PC-3 (cell line): ENCODE measurements at regions not wholly inside any gene's neighbourhood (a gene's known extent, or its start where the extent isn't known, plus 50 kb on each side); places are given as distances from the start of the nearest gene placed in this dataset. TPM values are rescaled to one million over a fixed set of nuclear protein-coding genes. Genes with fewer than 3 reads are reported as not detected.
"Not testable (repeated sequence)": the region's sequence is repeated elsewhere in the genome, so short reads cannot be mapped to it uniquely, and the experiment has no call there.

Source experiments
- ATAC-seq: fragments of 200-7000 bp; cut with Tn5 transposase; 2 replicates; pipeline ENCODE4 v1.9.1; 2020; ENCODE audit warnings: mild to moderate bottlenecking, moderate library complexity
- BruUV-seq: library from RNA; stranded (reverse); fragments of 400-500 nt; replicated peaks from 2 replicates; lab custom pipeline; 2021; lab: Mats Ljungman, UMichigan
- CTCF ChIA-PET: fragments of 300-600 bp; sonication (Branson Sonifier 250); formaldehyde crosslinking; loops from one replicate; lab custom pipeline; 2022; ENCODE audit warnings: antibody characterized with exemption; lab: Charles Lee
- POLR2A ChIA-PET: fragments of 300-600 bp; sonication (Branson Sonifier 250); formaldehyde crosslinking; loops from one replicate; lab custom pipeline; 2022; ENCODE audit warnings: antibody characterized with exemption; ENCODE audit not compliant: unreplicated experiment; lab: Charles Lee
- DNase-seq: peaks from one replicate; pipeline ENCODE4 v3.0.0-alpha.2; 2015
- H2AFZ ChIP-seq: fragments of 300-600 bp; sonication (generic); 2 replicates; pipeline ENCODE4 v1.6.0; 2016; ENCODE audit warnings: antibody characterized with exemption, low read length
- H3F3A ChIP-seq: fragments of 300-600 bp; sonication (generic); one replicate; pipeline ENCODE4 v1.6.0; 2017; ENCODE audit warnings: antibody characterized with exemption, low read length, control low read depth, mild to moderate bottlenecking; ENCODE audit not compliant: unreplicated experiment
- H3K27ac ChIP-seq: fragments of 300-600 bp; sonication (generic); 2 replicates; pipeline ENCODE4 v1.5.1; 2016; ENCODE audit warnings: mild to moderate bottlenecking, low read length
- H3K27me3 ChIP-seq: fragments of 300-600 bp; sonication (generic); 2 replicates; pipeline ENCODE4 v1.6.1; 2016; ENCODE audit warnings: low read length, mixed read lengths
- H3K36me3 ChIP-seq: fragments of 300-600 bp; sonication (generic); 2 replicates; pipeline ENCODE4 v1.6.1; 2016; ENCODE audit warnings: low read depth, mixed run types, low read length, mixed read lengths
- H3K4me1 ChIP-seq: fragments of 300-600 bp; sonication (generic); 2 replicates; pipeline ENCODE4 v1.5.1; 2016; ENCODE audit warnings: low read length; ENCODE audit not compliant: insufficient read depth
- H3K4me2 ChIP-seq: fragments of 300-600 bp; sonication (generic); 2 replicates; pipeline ENCODE4 v1.6.0; 2016; ENCODE audit warnings: low read length
- H3K4me3 ChIP-seq: fragments of 300-600 bp; sonication (generic); 2 replicates; pipeline ENCODE4 v1.5.1; 2016; ENCODE audit warnings: mild to moderate bottlenecking, low read length, mixed read lengths
- H3K79me2 ChIP-seq: fragments of 300-600 bp; sonication (generic); 2 replicates; pipeline ENCODE4 v1.6.1; 2017; ENCODE audit warnings: low read length, mixed read lengths
- H3K9ac ChIP-seq: fragments of 300-600 bp; sonication (generic); 2 replicates; pipeline ENCODE4 v1.6.0; 2016; ENCODE audit warnings: mild to moderate bottlenecking, low read length
- H3K9me2 ChIP-seq: fragments of 300-600 bp; sonication (generic); replicated peaks from 2 replicates; pipeline ENCODE4 v1.6.1; 2016; ENCODE audit warnings: mixed run types, low read length, mixed read lengths
- H3K9me3 ChIP-seq: fragments of 300-600 bp; sonication (generic); 2 replicates; pipeline ENCODE4 v1.6.1; 2016; ENCODE audit warnings: low read length, mixed read lengths
- H4K20me1 ChIP-seq: fragments of 300-600 bp; sonication (generic); 2 replicates; pipeline ENCODE4 v1.6.1; 2016; ENCODE audit warnings: low read length, mixed read lengths
- CTCF ChIP-seq: fragments of 300-600 bp; sonication (generic); conservative IDR thresholded peaks from 2 replicates; pipeline ENCODE4 v1.5.1; 2017; ENCODE audit warnings: antibody characterized with exemption, low read depth, mild to moderate bottlenecking, low read length
- EZH2 ChIP-seq: fragments of 300-600 bp; sonication (generic); IDR thresholded peaks from one replicate; pipeline ENCODE4 v1.6.1; 2017; ENCODE audit warnings: antibody characterized with exemption, mild to moderate bottlenecking, low read length; ENCODE audit not compliant: unreplicated experiment
- EZH2phosphoT487 ChIP-seq: fragments of 300-600 bp; sonication (generic); IDR thresholded peaks from 2 replicates; pipeline ENCODE4 v1.6.1; 2018; ENCODE audit warnings: mild to moderate bottlenecking, antibody characterized with exemption, low read length, borderline replicate concordance
- intact Hi-C: fragments of 100-400 bp; cut with micrococcal nuclease; formaldehyde crosslinking; loops from 2 replicates; pipeline ENCODE4 v1.9.0; 2023
- microRNA-seq: library from miRNA; unstranded; fragments of <30 nt; microRNA quantifications from one replicate; pipeline ENCODE4 v1.1.0, GENCODE V29; 2020; ENCODE audit not compliant: unreplicated experiment

- ATAC-seq, result no peak
- TF ChIP-seq EZH2phosphoT487, result no peak
- TF ChIP-seq EZH2, result no peak
- no peak for TF ChIP-seq CTCF
- no peaks in the 10 kb centered on the region for H3K27me3 ChIP-seq
- no peaks in the 10 kb centered on the region for H3K9me2 ChIP-seq
- no peaks in the 10 kb centered on the region for H3K79me2 ChIP-seq
- no peaks in the 10 kb centered on the region for H3F3A ChIP-seq
- H3K9ac ChIP-seq, result no peak overlapping the region
- intact Hi-C loops, result no loop called here
- no peaks in the 10 kb centered on the region for H3K36me3 ChIP-seq
- no TSS peak for BruUV-seq
- H3K9me3 ChIP-seq, result no peaks in the 10 kb centered on the region
- H3K4me3 ChIP-seq, result no peak overlapping the region
- CTCF ChIA-PET, result no interaction called here
- POLR2A ChIA-PET, result no interaction called here
- no peak overlapping the region for H3K4me2 ChIP-seq
- DNase-seq, result no peak
- no peak overlapping the region for H2AFZ ChIP-seq
- H3K4me1 ChIP-seq, result no peaks in the 10 kb centered on the region
- H3K27ac ChIP-seq, result no peak overlapping the region
- no peaks in the 10 kb centered on the region for H4K20me1 ChIP-seq
Observed at GRCh38 chrX:123108513-123109427, 75.3 kb upstream of the GRIA3 start.

GRCh38 chrX:123121241-123121640, 62.8 kb upstream of the GRIA3 start:
- Histone ChIP-seq H3K4me3 (no peak overlapping the region), H3K4me2 (no peak overlapping the region), H2AFZ (no peak overlapping the region), H3K4me1 (no peaks in the 10 kb centered on the region), H3F3A (no peaks in the 10 kb centered on the region), H3K27ac (no peak overlapping the region), H3K27me3 (no peaks in the 10 kb centered on the region), H4K20me1 (no peaks in the 10 kb centered on the region), H3K9me2 (no peaks in the 10 kb centered on the region), H3K36me3 (no peaks in the 10 kb centered on the region), H3K9ac (no peak overlapping the region), H3K79me2 (no peaks in the 10 kb centered on the region), H3K9me3 (no peaks in the 10 kb centered on the region)
- DNase-seq, result no peak
- CTCF ChIA-PET, result no interaction called here
- ATAC-seq, result no peak
- TF ChIP-seq CTCF, result no peak
- TF ChIP-seq EZH2, result no peak
- no peak for TF ChIP-seq EZH2phosphoT487
- intact Hi-C loops, result no loop called here
- no TSS peak for BruUV-seq
- POLR2A ChIA-PET, result no interaction called here

GRCh38 chrX:123129805-123130204, 54.3 kb upstream of the GRIA3 start:
- H3F3A ChIP-seq, POLR2A ChIA-PET, H3K4me1 ChIP-seq, H3K27me3 ChIP-seq, ATAC-seq, H3K4me3 ChIP-seq, H3K9ac ChIP-seq, H2AFZ ChIP-seq, H4K20me1 ChIP-seq, CTCF ChIA-PET, H3K9me2 ChIP-seq, H3K36me3 ChIP-seq, H3K4me2 ChIP-seq, H3K79me2 ChIP-seq, BruUV-seq, H3K27ac ChIP-seq, intact Hi-C loops, H3K9me3 ChIP-seq, DNase-seq: not testable (repeated sequence)

Small RNA genes in the stretch of these regions (microRNA-seq; reads per million reads assigned to microRNA genes)
- gene MIR3672, result not detected
